HCT116 (cell line): ENCODE measurements at regions not wholly inside any gene's neighbourhood (a gene's known extent, or its start where the extent isn't known, plus 50 kb on each side); places are given as distances from the start of the nearest gene placed in this dataset.

Source experiments
- ATF3 ChIP-seq: IDR thresholded peaks from 2 replicates; pipeline ENCODE4 v1.6.1; 2012
- EGR1 ChIP-seq: IDR thresholded peaks from 2 replicates; pipeline ENCODE4 v1.6.1; 2012; ENCODE audit warnings: low read depth
- EZH2 ChIP-seq: fragments of 200-600 bp; sonication (generic); IDR thresholded peaks from 2 replicates; pipeline ENCODE4 v1.6.1; 2017; ENCODE audit warnings: antibody characterized with exemption, mixed run types
- EZH2phosphoT487 ChIP-seq: fragments of 200-600 bp; IDR thresholded peaks from 2 replicates; pipeline ENCODE4 v1.6.1; 2018; ENCODE audit warnings: antibody characterized with exemption, borderline replicate concordance
- FOSL1 ChIP-seq: IDR thresholded peaks from 2 replicates; pipeline ENCODE4 v1.6.1; 2012; ENCODE audit warnings: low read depth
- POLR2AphosphoS5 ChIP-seq: IDR thresholded peaks from 2 replicates; pipeline ENCODE4 v1.6.1; 2011; ENCODE audit warnings: mild to moderate bottlenecking, low read depth, low read length, moderate library complexity
- YY1 ChIP-seq: IDR thresholded peaks from 2 replicates; pipeline ENCODE4 v1.6.1; 2011; ENCODE audit warnings: low read length, low read depth, moderate library complexity, mild to moderate bottlenecking; ENCODE audit not compliant: insufficient replicate concordance; ENCODE audit errors: extremely low read depth
- TF ChIP-seq, protein P1 (sequence below), 3 experiments: fragments of 200-600 bp in 1 of 3; sonication (generic) in 1 of 3; IDR thresholded peaks in 2 of 3; conservative IDR thresholded peaks in 1 of 3; 2 replicates each; pipeline ENCODE4 v1.5.1; 2012 to 2017; ENCODE audit warnings: low read depth in 2 of 3, low read length in 2 of 3, antibody characterized with exemption in 1 of 3, borderline replicate concordance in 1 of 3, control low read depth in 1 of 3, mild to moderate bottlenecking in 1 of 3, mixed read lengths in 1 of 3, mixed run types in 1 of 3, moderate library complexity in 1 of 3; ENCODE audit not compliant: insufficient read depth in 1 of 3

DNA sequence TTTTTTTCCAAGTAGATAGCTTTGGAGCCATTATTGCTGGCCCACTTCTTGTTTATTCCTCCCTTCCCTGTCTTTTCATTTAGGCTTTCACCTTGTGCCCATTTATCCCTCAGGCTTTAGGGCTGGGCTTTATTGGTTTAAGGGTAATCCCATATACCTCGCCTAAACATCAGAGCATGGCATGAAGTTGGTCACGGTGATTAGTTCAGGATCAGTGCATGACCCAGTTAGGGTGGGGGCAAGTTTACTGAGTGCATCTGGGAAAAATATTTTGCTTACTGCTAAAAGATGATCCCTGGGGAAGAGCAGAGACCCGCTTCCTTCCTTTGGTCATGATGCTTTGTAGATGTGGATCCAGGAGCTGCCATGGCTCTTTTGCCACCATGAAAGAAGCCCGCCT lies 153.3 kb upstream of the NECTIN1 start:
- TF ChIP-seq, protein P1, sequence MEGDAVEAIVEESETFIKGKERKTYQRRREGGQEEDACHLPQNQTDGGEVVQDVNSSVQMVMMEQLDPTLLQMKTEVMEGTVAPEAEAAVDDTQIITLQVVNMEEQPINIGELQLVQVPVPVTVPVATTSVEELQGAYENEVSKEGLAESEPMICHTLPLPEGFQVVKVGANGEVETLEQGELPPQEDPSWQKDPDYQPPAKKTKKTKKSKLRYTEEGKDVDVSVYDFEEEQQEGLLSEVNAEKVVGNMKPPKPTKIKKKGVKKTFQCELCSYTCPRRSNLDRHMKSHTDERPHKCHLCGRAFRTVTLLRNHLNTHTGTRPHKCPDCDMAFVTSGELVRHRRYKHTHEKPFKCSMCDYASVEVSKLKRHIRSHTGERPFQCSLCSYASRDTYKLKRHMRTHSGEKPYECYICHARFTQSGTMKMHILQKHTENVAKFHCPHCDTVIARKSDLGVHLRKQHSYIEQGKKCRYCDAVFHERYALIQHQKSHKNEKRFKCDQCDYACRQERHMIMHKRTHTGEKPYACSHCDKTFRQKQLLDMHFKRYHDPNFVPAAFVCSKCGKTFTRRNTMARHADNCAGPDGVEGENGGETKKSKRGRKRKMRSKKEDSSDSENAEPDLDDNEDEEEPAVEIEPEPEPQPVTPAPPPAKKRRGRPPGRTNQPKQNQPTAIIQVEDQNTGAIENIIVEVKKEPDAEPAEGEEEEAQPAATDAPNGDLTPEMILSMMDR (IDR thresholded peaks at IDR 0.05 in 2 of 3, conservative IDR thresholded peaks at IDR 0.05 in 1 of 3; ENCODE audit: borderline replicate concordance in 1 of 3, insufficient read depth in 1 of 3, low read depth in 2 of 3, low read length in 2 of 3): no peak
- TF ChIP-seq YY1: no peak
- TF ChIP-seq ATF3: no peak
- no peak for TF ChIP-seq EZH2phosphoT487
- no peak for TF ChIP-seq FOSL1
- TF ChIP-seq EGR1: no peak
- no peak for TF ChIP-seq POLR2AphosphoS5
- TF ChIP-seq EZH2: no peak
